Stimulated activated naive B cell treated with anti-CD40 and anti-IgM and Interleukin-4, amounts not matched to agents 10 μg/mL and 1 μg/mL and 100 μg/mL, for 72 hours (primary cell): ENCODE measurements at regions not wholly inside any gene's neighbourhood (a gene's known extent, or its start where the extent isn't known, plus 50 kb on each side); places are given as distances from the start of the nearest gene placed in this dataset.

Source experiments
- ATAC-seq, 2 donors: fragments of 150-1000 bp; cut with Tn5 transposase; replicated peaks; 2 replicates each; pipeline ENCODE4 v1.10.0; 2021; ENCODE audit warnings: moderate library complexity in 1 of 2
- DNase-seq: peaks from one replicate; pipeline ENCODE4 v3.0.0; 2021
- H3K27ac Mint-ChIP-seq: one replicate; pipeline ENCODE4 v1.8.0; 2022; ENCODE audit warnings: mild to moderate bottlenecking, mixed read lengths
- H3K27me3 Mint-ChIP-seq, 2 donors: one replicate each; pipeline ENCODE4 v1.8.0; 2022; ENCODE audit warnings: mixed read lengths in 2 of 2
- H3K36me3 Mint-ChIP-seq, 2 donors: one replicate each; pipeline ENCODE4 v1.8.0; 2022; ENCODE audit warnings: mixed read lengths in 2 of 2, mild to moderate bottlenecking in 1 of 2
- H3K4me1 Mint-ChIP-seq, 2 donors: one replicate each; pipeline ENCODE4 v1.8.0; 2022; ENCODE audit warnings: mixed read lengths in 2 of 2, mild to moderate bottlenecking in 1 of 2
- H3K4me3 Mint-ChIP-seq, 2 donors: one replicate each; pipeline ENCODE4 v1.8.0; 2022; ENCODE audit warnings: mild to moderate bottlenecking in 2 of 2, mixed read lengths in 2 of 2, moderate library complexity in 1 of 2
- H3K9me3 Mint-ChIP-seq, 2 donors: one replicate each; pipeline ENCODE4 v1.8.0; 2022; ENCODE audit warnings: mixed read lengths in 2 of 2, mild to moderate bottlenecking in 1 of 2

- H3K4me1 Mint-ChIP-seq: no peaks in the 10 kb centered on the region
- H3K4me3 Mint-ChIP-seq: no peak overlapping the region
- DNase-seq (no peak), ATAC-seq (no peak)
- no peak overlapping the region for H3K27ac Mint-ChIP-seq
- peaks cover 0 to 4% of the 10 kb centered on the region in 2 donors for H3K36me3 Mint-ChIP-seq
- peaks cover 34 to 64% of the 10 kb centered on the region in 2 donors for H3K27me3 Mint-ChIP-seq
- H3K9me3 Mint-ChIP-seq: peaks cover 5 to 6% of the 10 kb centered on the region in 2 donors
Observed at GRCh38 chr6:41404182-41404845, 68.9 kb downstream of the NCR2 start.

- Mint-ChIP-seq H3K36me3 (peaks cover 0 to 4% of the 10 kb centered on the region in 2 donors), H3K27ac (no peak overlapping the region)
Observed at GRCh38 chr6:41405941-41406727, 70.7 kb downstream of the NCR2 start.

GRCh38 chr6:41406728-41407489, 71.5 kb downstream of the NCR2 start:
- H3K4me3 Mint-ChIP-seq: no peak overlapping the region
- ATAC-seq: no peak

More at GRCh38 chr6:41405941-41406727, 70.7 kb downstream of the NCR2 start:
- H3K9me3 Mint-ChIP-seq: peaks cover 5 to 6% of the 10 kb centered on the region in 2 donors
- H3K27me3 Mint-ChIP-seq: peaks cover 32 to 66% of the 10 kb centered on the region in 2 donors
- no peak for DNase-seq
- no peaks in the 10 kb centered on the region for H3K4me1 Mint-ChIP-seq
- H3K4me3 Mint-ChIP-seq: no peak overlapping the region
- ATAC-seq: no peak

DNA sequence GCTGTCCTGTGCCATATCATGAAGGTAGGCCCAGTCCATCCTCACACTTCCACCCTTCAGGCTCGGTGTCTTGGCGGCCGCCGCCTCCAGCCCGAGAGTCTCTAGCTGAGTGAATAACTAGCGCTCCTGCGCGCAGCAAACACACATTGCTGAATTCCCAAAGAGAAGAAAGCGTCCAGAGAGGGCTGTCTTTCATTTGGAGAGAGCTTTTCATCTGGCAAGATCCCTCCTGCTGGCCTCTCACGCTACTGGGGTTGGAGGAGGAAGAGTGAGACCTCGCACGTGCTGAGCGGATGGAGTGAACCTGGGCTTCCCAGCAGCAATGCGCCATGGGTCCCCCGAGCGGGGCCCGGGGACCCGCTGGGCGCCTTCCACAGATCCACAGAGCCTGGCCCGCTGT, 73.2 kb downstream of the NCR2 start:
- Mint-ChIP-seq H3K4me1 (no peaks in the 10 kb centered on the region), H3K9me3 (peaks cover 0 to 1% of the 10 kb centered on the region in 2 donors), H3K4me3 (no peak overlapping the region), H3K27me3 (peaks cover 28 to 78% of the 10 kb centered on the region in 2 donors), H3K27ac (no peak overlapping the region), H3K36me3 (no peaks in the 10 kb centered on the region)
- ATAC-seq (no peak), DNase-seq (no peak)

More at GRCh38 chr6:41406728-41407489, 71.5 kb downstream of the NCR2 start:
- no peak overlapping the region for H3K27ac Mint-ChIP-seq
- H3K9me3 Mint-ChIP-seq: peaks cover 0 to 1% of the 10 kb centered on the region in 2 donors
- H3K36me3 Mint-ChIP-seq: no peaks in the 10 kb centered on the region
- DNase-seq: no peak
- no peaks in the 10 kb centered on the region for H3K4me1 Mint-ChIP-seq
- H3K27me3 Mint-ChIP-seq: peaks cover 26 to 61% of the 10 kb centered on the region in 2 donors

GRCh38 chr6:41408982-41409381, 73.6 kb downstream of the NCR2 start:
- ATAC-seq (no peak), DNase-seq (no peak)
- H3K27ac Mint-ChIP-seq: no peak overlapping the region
- no peaks in the 10 kb centered on the region for H3K36me3 Mint-ChIP-seq
- H3K27me3 Mint-ChIP-seq: peaks cover 27 to 81% of the 10 kb centered on the region in 2 donors
- peaks cover 0 to 1% of the 10 kb centered on the region in 2 donors for H3K9me3 Mint-ChIP-seq
- H3K4me1 Mint-ChIP-seq: no peaks in the 10 kb centered on the region
- H3K4me3 Mint-ChIP-seq: no peak overlapping the region

GRCh38 chr6:41409489-41409888, 74.1 kb downstream of the NCR2 start:
- H3K4me1 Mint-ChIP-seq: no peaks in the 10 kb centered on the region
- DNase-seq (no peak), ATAC-seq (no peak)
- H3K27ac Mint-ChIP-seq: no peak overlapping the region
- no peaks in the 10 kb centered on the region for H3K36me3 Mint-ChIP-seq
- no peak overlapping the region for H3K4me3 Mint-ChIP-seq
- peaks cover 26 to 82% of the 10 kb centered on the region in 2 donors for H3K27me3 Mint-ChIP-seq
- peaks cover 0 to under 1% of the 10 kb centered on the region in 2 donors for H3K9me3 Mint-ChIP-seq

DNA sequence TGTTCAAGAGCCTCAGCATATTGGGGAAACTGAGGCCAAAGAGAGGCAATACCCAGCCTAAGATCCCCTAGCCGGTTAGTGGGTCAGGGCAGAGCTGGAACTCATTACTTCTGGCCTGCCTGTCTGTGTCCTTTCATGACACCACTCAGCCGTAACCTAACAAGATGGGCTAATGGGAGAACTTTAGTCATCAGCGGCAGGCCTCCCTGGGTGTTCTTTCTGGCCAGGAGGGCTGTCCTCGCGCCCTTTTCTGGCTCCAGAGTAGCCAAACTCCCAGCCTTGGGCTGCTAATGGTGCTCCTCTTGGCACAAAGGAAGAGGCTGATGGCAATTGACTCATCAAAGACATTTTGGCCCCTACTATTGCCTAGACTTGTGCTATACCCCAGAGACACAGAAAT, 76.6 kb downstream of the NCR2 start:
- Mint-ChIP-seq H3K27ac (no peak overlapping the region), H3K4me1 (no peaks in the 10 kb centered on the region), H3K27me3 (peaks cover 42 to 86% of the 10 kb centered on the region in 2 donors), H3K36me3 (no peaks in the 10 kb centered on the region), H3K4me3 (no peak overlapping the region), H3K9me3 (no peaks in the 10 kb centered on the region)
- ATAC-seq (no peak), DNase-seq (no peak)

- DNase-seq (no peak), ATAC-seq (no peak)
- Mint-ChIP-seq H3K4me3 (no peak overlapping the region), H3K4me1 (peaks cover 8% of the 10 kb centered on the region in 2 donors), H3K27me3 (peaks cover 53 to 86% of the 10 kb centered on the region in 2 donors), H3K9me3 (no peaks in the 10 kb centered on the region), H3K36me3 (no peaks in the 10 kb centered on the region), H3K27ac (no peak overlapping the region)
Observed at GRCh38 chr6:41413250-41413649, 77.8 kb downstream of the NCR2 start.

- Mint-ChIP-seq H3K27me3 (peaks cover 61 to 74% of the 10 kb centered on the region in 2 donors), H3K27ac (no peak overlapping the region), H3K36me3 (peaks cover 0 to 3% of the 10 kb centered on the region in 2 donors), H3K4me3 (no peak overlapping the region), H3K9me3 (peaks cover 0 to 3% of the 10 kb centered on the region in 2 donors), H3K4me1 (peaks cover 8 to 9% of the 10 kb centered on the region in 2 donors)
- ATAC-seq (no peak), DNase-seq (no peak)
Observed at GRCh38 chr6:41416501-41416837, 81.1 kb downstream of the NCR2 start.

- no peak overlapping the region for H3K4me3 Mint-ChIP-seq
- H3K27ac Mint-ChIP-seq: no peak overlapping the region
- peaks cover 48 to 65% of the 10 kb centered on the region in 2 donors for H3K27me3 Mint-ChIP-seq
Observed at GRCh38 chr6:41418741-41419140, 83.3 kb downstream of the NCR2 start.

DNA sequence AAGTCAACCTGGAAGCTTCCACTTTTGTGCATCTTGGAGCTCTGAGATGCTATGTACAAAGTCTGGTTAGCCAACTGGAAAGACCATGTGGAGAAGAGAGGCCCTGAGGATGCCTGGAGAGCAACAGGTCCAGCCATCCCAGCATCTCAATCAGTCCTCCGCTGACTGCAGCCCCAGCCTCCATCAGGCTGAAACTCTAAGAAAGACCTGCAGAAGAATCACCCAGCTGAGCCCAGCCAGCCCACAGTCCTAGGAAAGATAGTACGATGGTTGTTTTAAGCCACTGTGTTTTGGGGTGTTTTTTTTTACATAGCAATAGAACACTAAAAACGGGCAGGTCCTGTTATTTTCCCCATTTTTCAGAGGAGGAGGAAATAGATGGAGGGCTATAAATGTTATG, 84.0 kb downstream of the NCR2 start:
- peaks cover 0 to 3% of the 10 kb centered on the region in 2 donors for H3K36me3 Mint-ChIP-seq
- ATAC-seq (no peak), DNase-seq (no peak)
- H3K27ac Mint-ChIP-seq: no peak overlapping the region
- H3K9me3 Mint-ChIP-seq: peaks cover 0 to 3% of the 10 kb centered on the region in 2 donors
- peaks cover 8 to 9% of the 10 kb centered on the region in 2 donors for H3K4me1 Mint-ChIP-seq
- H3K4me3 Mint-ChIP-seq: no peak overlapping the region
- H3K27me3 Mint-ChIP-seq: peaks cover 45 to 59% of the 10 kb centered on the region in 2 donors

More at GRCh38 chr6:41418741-41419140, 83.3 kb downstream of the NCR2 start:
- DNase-seq (no peak), ATAC-seq (no peak)
- Mint-ChIP-seq H3K36me3 (peaks cover 0 to 3% of the 10 kb centered on the region in 2 donors), H3K9me3 (peaks cover 0 to 3% of the 10 kb centered on the region in 2 donors), H3K4me1 (peaks cover 8 to 9% of the 10 kb centered on the region in 2 donors)

GRCh38 chr6:41420186-41420585, 84.8 kb downstream of the NCR2 start:
- Mint-ChIP-seq H3K4me1 (peaks cover 8 to 9% of the 10 kb centered on the region in 2 donors), H3K9me3 (peaks cover 0 to 3% of the 10 kb centered on the region in 2 donors), H3K27me3 (peaks cover 39 to 51% of the 10 kb centered on the region in 2 donors), H3K4me3 (no peak overlapping the region), H3K27ac (no peak overlapping the region), H3K36me3 (peaks cover 0 to 3% of the 10 kb centered on the region in 2 donors)
- DNase-seq: no peak
- ATAC-seq: no peak

DNA sequence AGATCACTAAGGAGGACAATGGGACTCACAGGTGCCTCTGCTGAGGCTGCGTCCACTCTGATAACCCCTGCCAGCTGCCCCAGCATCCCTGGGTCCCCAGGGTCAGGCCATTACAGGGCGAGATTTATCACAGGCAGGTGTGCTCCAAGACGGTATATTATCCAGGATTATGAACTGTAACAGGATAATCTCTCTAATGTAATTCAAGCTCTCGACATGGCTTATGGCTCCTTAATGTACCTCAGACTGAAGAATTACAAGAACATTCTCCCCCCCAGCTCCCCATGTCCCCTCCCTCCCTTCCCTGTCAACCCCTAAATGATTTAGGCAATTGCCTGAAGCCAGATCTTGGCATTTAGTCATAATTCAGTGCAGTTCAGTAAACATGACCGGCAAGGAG, 86.8 kb downstream of the NCR2 start:
- peaks cover 0 to 3% of the 10 kb centered on the region in 2 donors for H3K36me3 Mint-ChIP-seq
- H3K27me3 Mint-ChIP-seq: peaks cover 20 to 34% of the 10 kb centered on the region in 2 donors
- H3K4me3 Mint-ChIP-seq: no peak overlapping the region
- H3K27ac Mint-ChIP-seq: no peak overlapping the region
- no peak for ATAC-seq
- H3K9me3 Mint-ChIP-seq: peaks cover 0 to 3% of the 10 kb centered on the region in 2 donors
- DNase-seq: no peak
- peaks cover 8 to 10% of the 10 kb centered on the region in 2 donors for H3K4me1 Mint-ChIP-seq

DNA sequence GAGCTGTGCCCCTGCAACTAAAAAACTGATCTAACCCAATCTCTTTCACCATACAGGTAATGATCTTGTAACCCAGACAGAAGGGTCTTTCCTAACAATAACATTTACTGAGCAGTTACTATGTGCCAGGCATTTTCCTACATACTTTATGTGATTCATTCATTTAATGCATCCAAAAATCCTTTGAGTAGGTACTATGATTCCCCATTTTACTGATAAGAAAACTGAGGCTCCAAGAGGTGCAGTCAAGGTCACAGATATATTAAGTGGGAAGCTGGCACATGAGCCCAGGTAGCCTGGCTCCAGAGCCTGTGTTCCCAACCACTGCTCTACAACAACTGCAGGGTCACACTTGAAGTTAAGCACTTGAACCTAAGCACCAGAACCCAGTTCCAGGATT, 87.6 kb downstream of the NCR2 start:
- peaks cover 0 to 3% of the 10 kb centered on the region in 2 donors for H3K9me3 Mint-ChIP-seq
- ATAC-seq (no peak), DNase-seq (no peak)
- H3K4me1 Mint-ChIP-seq: peaks cover 2 to 6% of the 10 kb centered on the region in 2 donors
- peaks cover 13 to 26% of the 10 kb centered on the region in 2 donors for H3K27me3 Mint-ChIP-seq
- H3K27ac Mint-ChIP-seq: no peak overlapping the region
- H3K4me3 Mint-ChIP-seq: no peak overlapping the region
- H3K36me3 Mint-ChIP-seq: peaks cover 0 to 3% of the 10 kb centered on the region in 2 donors
